ENCODE measurements at regions not wholly inside any gene's neighbourhood (a gene's known extent, or its start where the extent isn't known, plus 50 kb on each side); places are given as distances from the start of the nearest gene placed in this dataset.

DNA sequence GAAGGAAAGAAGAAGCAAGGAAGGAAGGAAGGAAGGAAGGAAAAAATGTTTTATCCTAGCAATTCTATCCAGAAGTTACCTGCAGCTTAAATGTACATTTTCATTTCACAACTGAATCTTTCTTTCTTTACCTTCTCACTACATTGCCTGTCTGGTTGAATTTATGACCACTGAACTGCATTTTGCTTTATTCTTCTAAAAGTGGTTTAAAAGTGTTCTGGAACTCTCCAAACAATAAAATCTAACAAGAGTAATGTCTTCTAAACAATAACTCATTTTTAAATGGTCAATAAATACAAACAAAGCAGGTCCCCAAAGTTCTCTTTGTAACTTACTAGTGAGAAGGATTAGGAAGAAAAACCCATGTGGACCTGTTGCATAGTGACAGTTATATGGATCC is 587.5 kb upstream of the NEGR1 start:
- TF ChIP-seq, protein P1, sequence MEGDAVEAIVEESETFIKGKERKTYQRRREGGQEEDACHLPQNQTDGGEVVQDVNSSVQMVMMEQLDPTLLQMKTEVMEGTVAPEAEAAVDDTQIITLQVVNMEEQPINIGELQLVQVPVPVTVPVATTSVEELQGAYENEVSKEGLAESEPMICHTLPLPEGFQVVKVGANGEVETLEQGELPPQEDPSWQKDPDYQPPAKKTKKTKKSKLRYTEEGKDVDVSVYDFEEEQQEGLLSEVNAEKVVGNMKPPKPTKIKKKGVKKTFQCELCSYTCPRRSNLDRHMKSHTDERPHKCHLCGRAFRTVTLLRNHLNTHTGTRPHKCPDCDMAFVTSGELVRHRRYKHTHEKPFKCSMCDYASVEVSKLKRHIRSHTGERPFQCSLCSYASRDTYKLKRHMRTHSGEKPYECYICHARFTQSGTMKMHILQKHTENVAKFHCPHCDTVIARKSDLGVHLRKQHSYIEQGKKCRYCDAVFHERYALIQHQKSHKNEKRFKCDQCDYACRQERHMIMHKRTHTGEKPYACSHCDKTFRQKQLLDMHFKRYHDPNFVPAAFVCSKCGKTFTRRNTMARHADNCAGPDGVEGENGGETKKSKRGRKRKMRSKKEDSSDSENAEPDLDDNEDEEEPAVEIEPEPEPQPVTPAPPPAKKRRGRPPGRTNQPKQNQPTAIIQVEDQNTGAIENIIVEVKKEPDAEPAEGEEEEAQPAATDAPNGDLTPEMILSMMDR (IDR thresholded peaks at IDR 0.05; ENCODE audit: low read length): no peak
- no peak for TF ChIP-seq EZH2 (optimal IDR thresholded peaks at IDR 0.05; ENCODE audit: low read depth, low read length)
